ENCODE measurements at regions not wholly inside any gene's neighbourhood (a gene's known extent, or its start where the extent isn't known, plus 50 kb on each side); places are given as distances from the start of the nearest gene placed in this dataset.

DNA sequence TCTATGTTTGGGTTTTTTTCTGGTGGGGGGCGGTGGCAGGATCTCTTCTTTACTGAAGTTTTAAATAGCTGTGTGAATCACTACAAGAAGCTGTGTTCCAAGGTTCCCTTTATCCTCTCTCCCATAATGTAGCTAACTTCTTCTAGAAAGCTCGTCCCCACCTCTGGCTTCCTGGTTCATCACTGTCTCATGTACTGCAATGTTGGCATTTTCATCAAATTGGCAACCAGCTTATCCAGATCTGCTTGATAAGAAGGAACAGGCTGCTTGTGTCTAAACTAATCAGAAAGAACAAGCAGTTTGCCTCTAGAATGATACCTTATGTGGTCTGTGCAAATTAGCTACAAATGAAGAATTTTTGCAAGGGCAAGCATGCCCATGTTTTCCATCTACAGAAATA, 130.8 kb downstream of the WT1 start:
- no peak for DNase-seq
- TF ChIP-seq, protein P1, sequence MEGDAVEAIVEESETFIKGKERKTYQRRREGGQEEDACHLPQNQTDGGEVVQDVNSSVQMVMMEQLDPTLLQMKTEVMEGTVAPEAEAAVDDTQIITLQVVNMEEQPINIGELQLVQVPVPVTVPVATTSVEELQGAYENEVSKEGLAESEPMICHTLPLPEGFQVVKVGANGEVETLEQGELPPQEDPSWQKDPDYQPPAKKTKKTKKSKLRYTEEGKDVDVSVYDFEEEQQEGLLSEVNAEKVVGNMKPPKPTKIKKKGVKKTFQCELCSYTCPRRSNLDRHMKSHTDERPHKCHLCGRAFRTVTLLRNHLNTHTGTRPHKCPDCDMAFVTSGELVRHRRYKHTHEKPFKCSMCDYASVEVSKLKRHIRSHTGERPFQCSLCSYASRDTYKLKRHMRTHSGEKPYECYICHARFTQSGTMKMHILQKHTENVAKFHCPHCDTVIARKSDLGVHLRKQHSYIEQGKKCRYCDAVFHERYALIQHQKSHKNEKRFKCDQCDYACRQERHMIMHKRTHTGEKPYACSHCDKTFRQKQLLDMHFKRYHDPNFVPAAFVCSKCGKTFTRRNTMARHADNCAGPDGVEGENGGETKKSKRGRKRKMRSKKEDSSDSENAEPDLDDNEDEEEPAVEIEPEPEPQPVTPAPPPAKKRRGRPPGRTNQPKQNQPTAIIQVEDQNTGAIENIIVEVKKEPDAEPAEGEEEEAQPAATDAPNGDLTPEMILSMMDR (IDR thresholded peaks at IDR 0.05; ENCODE audit: low read depth, low read length), result no peak
- no peaks in the 10 kb centered on the region for H3K9me3 ChIP-seq
- H3K36me3 ChIP-seq, result no peaks in the 10 kb centered on the region
- no peaks in the 10 kb centered on the region for H3K4me1 ChIP-seq
- no peaks in the 10 kb centered on the region for H3K27me3 ChIP-seq
- H3K4me3 ChIP-seq (ENCODE audit: low read depth, low read length), result no peak overlapping the region

DNA sequence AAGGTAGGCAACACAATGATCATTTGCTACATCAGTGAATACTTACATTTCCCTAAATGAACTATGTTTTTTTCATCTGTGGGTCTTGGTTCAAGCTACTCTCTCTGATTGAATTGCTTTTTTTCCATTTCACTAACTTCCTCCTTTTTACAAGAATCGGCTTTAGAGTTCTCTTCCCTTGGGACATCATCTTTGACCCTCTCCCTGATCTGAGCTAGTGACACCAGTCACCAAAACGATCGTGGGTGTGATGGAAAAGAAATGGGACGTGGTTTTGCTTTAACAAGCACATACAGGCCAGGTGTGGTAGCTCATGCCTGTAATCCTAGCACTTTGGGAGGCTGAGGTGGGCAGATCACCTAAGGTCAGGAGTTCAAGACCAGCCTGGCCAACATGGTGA, 129.9 kb downstream of the WT1 start:
- Histone ChIP-seq H3K27me3 (no peaks in the 10 kb centered on the region), H3K4me3 (ENCODE audit: low read depth, low read length) (no peak overlapping the region), H3K4me1 (no peaks in the 10 kb centered on the region), H3K36me3 (no peaks in the 10 kb centered on the region), H3K9me3 (no peaks in the 10 kb centered on the region)
- TF ChIP-seq, protein P1 (IDR thresholded peaks at IDR 0.05; ENCODE audit: low read depth, low read length), result no peak
- DNase-seq, result no peak

DNA sequence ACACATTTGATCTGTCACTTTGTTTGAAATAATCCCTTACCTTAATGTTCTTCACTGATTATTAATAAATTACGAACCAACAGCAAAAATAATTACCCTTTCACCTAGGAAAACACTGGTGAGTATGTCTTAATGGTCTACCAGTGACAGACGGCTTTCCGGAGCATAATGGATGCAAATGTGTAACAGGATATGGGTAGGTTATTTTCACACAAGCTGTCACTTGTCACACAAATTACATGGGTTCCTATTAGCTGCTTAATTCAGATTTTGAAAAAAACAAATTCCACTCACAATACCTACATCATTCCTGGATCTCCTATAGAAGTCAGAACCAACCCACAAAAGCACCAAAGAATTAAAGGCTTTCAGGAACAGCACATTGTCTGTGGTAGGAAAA, 127.9 kb downstream of the WT1 start:
- TF ChIP-seq, protein P1 (IDR thresholded peaks at IDR 0.05; ENCODE audit: low read depth, low read length), result no peak
- no peak overlapping the region for H3K4me3 ChIP-seq (ENCODE audit: low read depth, low read length)
- no peaks in the 10 kb centered on the region for H3K27me3 ChIP-seq
- no peaks in the 10 kb centered on the region for H3K36me3 ChIP-seq
- no peak for DNase-seq
- no peaks in the 10 kb centered on the region for H3K4me1 ChIP-seq
- H3K9me3 ChIP-seq, result no peaks in the 10 kb centered on the region

DNA sequence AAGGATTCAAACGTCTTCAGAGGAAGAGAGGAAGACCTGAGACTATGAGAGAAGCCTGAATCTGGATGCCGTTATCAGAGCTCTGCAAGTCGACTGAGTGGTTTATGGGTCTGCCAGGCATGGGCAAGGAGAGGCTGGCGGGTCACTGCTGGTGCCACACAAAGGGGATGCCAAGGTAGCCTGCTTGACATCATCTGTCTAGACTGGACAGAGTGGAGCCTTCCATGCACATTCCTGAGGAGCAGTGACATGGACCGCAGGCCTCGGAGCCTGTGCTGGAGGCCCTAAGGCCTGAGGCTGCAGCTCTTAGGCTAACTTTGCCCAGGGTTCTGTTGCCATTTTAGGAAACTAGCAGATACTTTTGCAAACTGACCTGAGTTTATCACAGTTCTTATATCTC, 127.4 kb downstream of the WT1 start:
- no peak for DNase-seq
- no peaks in the 10 kb centered on the region for H3K36me3 ChIP-seq
- H3K9me3 ChIP-seq, result no peaks in the 10 kb centered on the region
- no peaks in the 10 kb centered on the region for H3K27me3 ChIP-seq
- TF ChIP-seq, protein P1 (IDR thresholded peaks at IDR 0.05; ENCODE audit: low read depth, low read length), result no peak
- no peaks in the 10 kb centered on the region for H3K4me1 ChIP-seq
- no peak overlapping the region for H3K4me3 ChIP-seq (ENCODE audit: low read depth, low read length)

DNA sequence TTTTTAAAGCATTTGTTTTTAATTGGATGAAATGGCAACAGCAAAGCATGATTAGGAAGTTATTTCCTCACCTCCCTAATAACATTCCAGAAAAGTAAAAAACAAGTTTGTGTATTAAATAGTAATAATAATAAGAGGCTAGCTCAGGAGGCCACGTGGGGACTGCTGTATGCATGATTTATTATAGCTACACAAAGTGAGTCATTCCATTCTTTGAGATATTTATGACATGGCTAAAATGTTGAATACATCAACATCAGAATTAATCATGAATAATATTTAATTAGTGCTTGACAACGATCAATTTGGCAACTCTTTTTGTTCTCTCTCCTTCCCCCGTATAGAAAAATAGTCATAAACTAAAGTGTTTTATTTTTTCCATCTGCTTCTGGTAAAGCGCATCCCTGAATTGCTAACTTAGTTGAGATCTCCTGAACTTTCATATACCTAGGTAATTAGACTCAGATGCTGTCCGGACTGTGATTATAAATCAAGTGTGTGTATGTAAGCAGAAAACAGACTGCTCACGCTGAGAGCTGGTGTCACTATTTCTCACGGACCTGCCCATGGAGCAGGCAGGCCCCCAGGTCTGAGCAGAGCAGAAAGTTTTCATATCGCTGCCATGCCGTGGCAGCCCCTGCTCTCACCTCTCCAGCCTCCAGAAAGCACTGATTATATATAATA, 125.7 kb downstream of the WT1 start:
- no peaks in the 10 kb centered on the region for H3K27me3 ChIP-seq
- no peak overlapping the region for H3K4me3 ChIP-seq (ENCODE audit: low read depth, low read length)
- H3K9me3 ChIP-seq, result no peaks in the 10 kb centered on the region
- H3K4me1 ChIP-seq, result no peaks in the 10 kb centered on the region
- no peak for DNase-seq
- no peaks in the 10 kb centered on the region for H3K36me3 ChIP-seq
- TF ChIP-seq, protein P1 (IDR thresholded peaks at IDR 0.05; ENCODE audit: low read depth, low read length), result no peak

DNA sequence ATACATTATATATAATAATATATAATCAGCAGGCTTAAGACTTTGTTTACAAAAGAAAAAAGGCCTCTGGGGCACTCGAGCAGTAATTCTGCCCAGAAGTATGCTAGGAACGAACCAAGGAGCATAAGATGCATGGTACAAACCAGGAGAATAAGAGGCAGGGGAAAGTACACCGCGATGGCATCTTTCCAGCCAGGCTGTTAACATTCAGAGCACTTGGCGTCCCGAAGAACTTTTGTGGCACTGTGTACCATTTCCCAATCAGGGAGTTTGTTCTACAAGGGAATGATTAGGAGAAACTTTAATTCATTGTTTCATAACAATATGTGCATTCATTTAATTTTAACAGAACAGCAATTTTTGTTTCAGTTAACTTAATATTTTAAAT, 125.1 kb downstream of the WT1 start:
- TF ChIP-seq, protein P1 (IDR thresholded peaks at IDR 0.05; ENCODE audit: low read depth, low read length), result no peak
- H3K4me1 ChIP-seq, result no peaks in the 10 kb centered on the region
- no peaks in the 10 kb centered on the region for H3K9me3 ChIP-seq
- no peaks in the 10 kb centered on the region for H3K27me3 ChIP-seq
- H3K36me3 ChIP-seq, result no peaks in the 10 kb centered on the region
- H3K4me3 ChIP-seq (ENCODE audit: low read depth, low read length), result no peak overlapping the region
- DNase-seq, result no peak

Data from BE2C (cell line).